ENCODE measurements at regions not wholly inside any gene's neighbourhood (a gene's known extent, or its start where the extent isn't known, plus 50 kb on each side); places are given as distances from the start of the nearest gene placed in this dataset.

- 0% methylated on average over 1 of the region's 1 CpG for WGBS (ENCODE audit: insufficient coverage, low coverage, missing lambda C conversion rate)
- Histone ChIP-seq H3K36me3 (ENCODE audit: control insufficient read depth, insufficient read depth, low read length) (no peaks in the 10 kb centered on the region), H3K9ac (ENCODE audit: insufficient read depth in 1 of 2, low read depth in 2 of 2, low read length in 2 of 2) (no peak overlapping the region), H3K4me2 (ENCODE audit: insufficient read depth, low read length) (no peak overlapping the region), H3K9me1 (ENCODE audit: control insufficient read depth, insufficient read depth, low read length) (no peaks in the 10 kb centered on the region), H3K9me3 (replicated peaks; ENCODE audit: control insufficient read depth, insufficient read depth, low read depth, low read length) (no peaks in the 10 kb centered on the region), H3K4me3 (no peak overlapping the region), H3K27ac (ENCODE audit: extremely low read depth, low read depth, low read length) (no peak overlapping the region), H3K4me1 (replicated peaks in 1 of 2; ENCODE audit: control insufficient read depth in 2 of 2, insufficient read depth in 2 of 2, low read length in 2 of 2) (no peaks in the 10 kb centered on the region), H3K27me3 (ENCODE audit: control insufficient read depth in 2 of 2, insufficient read depth in 2 of 2, low read length in 2 of 2) (no peaks in the 10 kb centered on the region), H4K20me1 (replicated peaks; ENCODE audit: control insufficient read depth, insufficient read depth, low read length) (no peaks in the 10 kb centered on the region), H2AFZ (ENCODE audit: low read depth, low read length) (no peak overlapping the region), H3K79me2 (ENCODE audit: control insufficient read depth, insufficient read depth, low read length) (no peaks in the 10 kb centered on the region)
- FAIRE-seq (no peak), DNase-seq (ENCODE audit: extremely low read depth in 1 of 4, low spot score in 3 of 4) (no peak), ATAC-seq (no peak)
- intact Hi-C loops (cut with micrococcal nuclease) = no loop called here
- TF ChIP-seq CTBP1 (IDR thresholded peaks at IDR 0.05; ENCODE audit: borderline replicate concordance) (no peak), SMAD1 (IDR thresholded peaks at IDR 0.05; ENCODE audit: low read depth, low read length, partially characterized antibody) (no peak), PML (IDR thresholded peaks at IDR 0.05; ENCODE audit: low read length) (no peak), CREBBP (IDR thresholded peaks at IDR 0.05; ENCODE audit: low read depth, low read length) (no peak), ZNF830 (CRISPR knock-in tag; IDR thresholded peaks at IDR 0.05) (no peak), WHSC1 (IDR thresholded peaks at IDR 0.05; ENCODE audit: low read length) (no peak), CTCF (IDR thresholded peaks at IDR 0.05 in 2 of 3, conservative IDR thresholded peaks at IDR 0.05 in 1 of 3; ENCODE audit: insufficient read depth in 2 of 3, low read depth in 1 of 3, low read length in 3 of 3) (no peak), ZNF644 (tag; IDR thresholded peaks at IDR 0.05; ENCODE audit: low read depth) (no peak), ZHX1 (conservative IDR thresholded peaks at IDR 0.05; ENCODE audit: low read length) (no peak), ZBTB7A (IDR thresholded peaks at IDR 0.05; ENCODE audit: borderline replicate concordance, control insufficient read depth, low read depth, low read length) (no peak), MAZ (CRISPR knock-in tag; conservative IDR thresholded peaks at IDR 0.05 in 1 of 2, IDR thresholded peaks at IDR 0.05 in 1 of 2) (no peak), ZBTB33 (CRISPR knock-in tag; IDR thresholded peaks at IDR 0.05) (no peak), ZC3H8 (IDR thresholded peaks at IDR 0.05) (no peak)
- in situ Hi-C loops (cut with MboI) = no loop called here
- ChIA-PET CTCF (ENCODE audit: low intra/inter-chr PET ratio) (interaction anchor here (0.5 kb wide), 1 partner anchor 1089 kb away, joined by 3 read pairs; no protein-coding TSS in a partner anchor), POLR2A (no interaction called here)
- BruUV-seq (replicated peaks) = no TSS peak
These were observed 624.4 kb downstream of the KCNH5 start for GRCh38 chr14:62420847-62421246.
